ENCODE measurements at regions not wholly inside any gene's neighbourhood (a gene's known extent, or its start where the extent isn't known, plus 50 kb on each side); places are given as distances from the start of the nearest gene placed in this dataset.
"Not testable (repeated sequence)": the region's sequence is repeated elsewhere in the genome, so short reads cannot be mapped to it uniquely, and the experiment has no call there.

DNA sequence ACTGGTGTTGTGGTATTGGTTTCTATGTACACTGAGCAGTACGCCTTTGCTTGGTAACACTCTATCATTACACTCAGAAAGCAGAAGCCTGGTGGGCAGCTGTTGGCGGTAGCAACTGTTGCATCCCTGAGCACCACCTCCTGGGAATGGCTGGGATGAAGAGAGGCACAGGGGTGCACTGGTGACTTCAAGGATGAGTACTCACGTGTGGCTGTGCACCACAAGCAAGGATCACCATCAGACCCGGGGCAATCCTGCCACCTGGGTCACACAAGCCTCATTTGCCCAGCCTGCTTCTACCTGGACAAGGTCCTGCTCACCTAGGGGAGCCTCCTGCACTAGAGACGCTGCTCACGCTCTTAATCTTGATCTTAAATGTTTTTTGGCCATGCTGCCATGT is 336.4 kb downstream of the SI start:
- DNase-seq = no peak

DNA sequence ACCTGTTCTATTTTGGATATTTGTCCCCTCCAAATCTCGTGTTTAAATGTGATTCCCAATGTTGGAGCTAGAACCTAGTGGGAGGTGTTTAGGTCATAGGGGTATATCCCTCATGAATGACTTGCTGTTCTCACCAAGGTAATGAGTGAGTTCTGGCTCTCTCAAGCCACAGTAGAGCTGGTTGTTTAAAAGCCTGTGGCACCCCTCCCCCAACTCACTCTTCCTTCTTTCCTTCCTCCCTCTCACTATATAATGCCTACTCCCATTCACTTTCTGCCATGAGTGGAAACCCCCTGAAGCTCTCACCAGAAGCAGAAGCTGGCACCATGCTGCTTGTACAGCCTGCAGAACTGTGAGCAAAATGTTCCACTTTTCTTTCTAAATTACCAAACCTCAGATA is 341.1 kb downstream of the SI start:
- DNase-seq = no peak

DNA sequence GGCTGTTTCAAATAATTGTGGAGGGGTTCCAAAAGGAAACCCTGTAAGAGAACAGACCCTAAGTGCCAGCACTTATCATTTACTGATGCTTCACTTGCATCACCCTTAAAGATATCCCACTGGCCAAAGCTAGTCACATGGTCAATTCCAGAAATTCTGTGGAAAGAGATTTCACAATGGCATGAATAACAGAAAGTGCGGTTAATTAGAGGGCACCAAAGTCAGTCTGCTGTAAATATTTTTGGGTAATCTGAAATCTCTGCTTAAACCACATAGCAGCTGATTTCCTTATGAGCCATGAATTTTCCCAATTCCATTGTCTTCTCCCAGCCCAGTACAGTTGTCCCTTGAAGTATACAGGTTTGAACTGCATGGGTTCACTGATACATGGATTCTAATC is 346.1 kb downstream of the SI start:
- DNase-seq = no peak

DNA sequence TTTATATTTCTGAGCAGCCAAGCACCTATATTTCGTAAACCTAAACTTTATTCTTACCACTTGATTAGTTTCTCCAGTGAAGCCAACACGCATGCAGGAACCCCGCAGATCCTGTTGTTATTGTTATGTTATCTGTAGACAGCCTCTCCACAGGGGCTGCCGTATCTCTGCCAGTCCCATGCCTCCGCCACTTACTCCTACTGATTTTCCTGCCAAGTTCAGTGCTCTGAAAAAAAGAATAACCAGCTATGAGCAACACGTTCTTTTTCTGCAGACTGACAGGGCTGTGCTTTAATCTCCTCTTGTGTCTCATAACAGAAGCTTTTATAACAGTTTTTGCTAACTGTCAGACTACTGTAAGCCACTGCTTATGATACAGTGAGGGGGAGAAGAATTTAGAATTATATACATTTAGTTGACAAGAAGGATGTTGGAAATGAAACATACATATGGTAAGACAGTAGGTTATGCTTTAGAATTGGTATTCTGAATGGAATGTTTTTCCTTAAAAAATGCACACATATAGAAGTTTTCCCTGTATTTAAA is 347.4 kb downstream of the SI start:
- no peak for DNase-seq

DNA sequence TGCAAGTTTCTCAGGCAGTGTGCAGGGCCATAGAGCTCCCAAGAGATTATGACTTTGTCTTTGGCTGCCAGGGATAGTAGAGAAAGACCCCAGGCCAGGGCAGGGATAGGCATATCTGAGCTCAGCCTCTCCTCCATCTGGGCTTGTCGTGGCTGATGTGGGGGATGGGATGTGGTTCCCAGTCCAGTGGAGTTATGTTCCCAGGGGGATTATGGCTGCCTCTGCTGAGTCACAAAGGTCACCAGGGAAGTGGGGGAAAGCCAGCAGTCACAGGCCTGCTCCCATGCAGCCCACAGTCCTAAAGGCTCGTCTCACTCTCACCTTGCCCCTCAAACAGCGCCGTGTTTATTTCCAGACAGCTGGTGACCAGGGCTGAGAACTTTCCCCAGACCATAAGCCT is 354.9 kb downstream of the SI start:
- no peak for DNase-seq

DNA sequence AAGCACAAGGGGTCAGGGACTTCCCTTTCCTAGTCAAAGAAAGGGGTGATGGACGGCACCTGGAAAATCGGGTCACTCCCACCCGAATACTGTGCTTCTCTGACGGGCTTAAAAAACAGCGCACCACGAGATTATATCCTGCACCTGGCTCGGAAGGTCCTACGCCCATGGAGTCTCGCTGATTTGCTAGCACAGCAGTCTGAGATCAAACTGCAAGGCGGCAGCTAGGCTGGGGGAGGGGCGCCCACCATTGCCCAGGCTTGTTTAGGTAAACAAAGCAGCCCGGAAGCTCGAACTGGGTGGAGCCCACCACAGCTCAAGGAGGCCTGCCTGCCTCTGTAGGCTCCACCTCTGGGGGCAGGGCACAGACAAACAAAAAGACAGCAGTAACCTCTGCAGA is 375.5 kb downstream of the SI start:
- DNase-seq = not testable (repeated sequence)

DNA sequence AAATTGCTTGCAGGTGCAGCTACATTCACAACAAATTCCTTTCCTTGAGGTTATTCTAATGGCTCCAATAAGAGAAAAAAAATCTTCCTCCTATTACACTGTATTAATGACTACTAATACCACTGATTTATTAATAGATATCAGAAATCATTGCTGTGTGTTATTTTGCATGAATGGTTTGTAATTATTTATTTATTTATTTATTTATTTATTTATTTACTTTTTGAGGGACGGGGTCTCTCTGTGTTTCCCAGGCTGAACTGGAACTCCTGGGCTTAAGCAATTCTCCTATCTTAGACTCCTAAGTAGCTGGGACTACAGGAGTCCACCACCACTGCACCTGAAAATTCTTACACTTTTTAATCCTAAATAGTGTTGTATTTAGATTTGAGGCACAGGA is 390.4 kb downstream of the SI start:
- DNase-seq = no peak

DNA sequence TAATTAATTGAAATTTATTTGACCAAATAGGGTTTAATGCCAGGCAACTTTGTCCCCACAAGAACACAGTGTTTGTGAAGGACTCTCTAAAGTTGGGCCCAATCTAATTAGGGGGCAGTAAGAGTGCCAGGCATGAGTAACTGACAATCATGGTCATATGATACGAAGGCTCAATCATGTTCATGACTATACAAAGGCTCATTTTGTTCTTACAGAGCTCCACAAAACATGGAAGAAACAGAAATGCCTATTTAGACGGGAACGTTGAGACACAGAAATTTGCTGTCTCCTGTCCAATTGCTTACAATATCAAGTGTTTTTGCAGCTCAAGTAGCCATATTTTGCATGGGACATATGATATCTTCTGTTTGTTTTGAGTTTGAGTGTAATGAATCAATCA is 391.1 kb downstream of the SI start:
- DNase-seq = no peak

DNA sequence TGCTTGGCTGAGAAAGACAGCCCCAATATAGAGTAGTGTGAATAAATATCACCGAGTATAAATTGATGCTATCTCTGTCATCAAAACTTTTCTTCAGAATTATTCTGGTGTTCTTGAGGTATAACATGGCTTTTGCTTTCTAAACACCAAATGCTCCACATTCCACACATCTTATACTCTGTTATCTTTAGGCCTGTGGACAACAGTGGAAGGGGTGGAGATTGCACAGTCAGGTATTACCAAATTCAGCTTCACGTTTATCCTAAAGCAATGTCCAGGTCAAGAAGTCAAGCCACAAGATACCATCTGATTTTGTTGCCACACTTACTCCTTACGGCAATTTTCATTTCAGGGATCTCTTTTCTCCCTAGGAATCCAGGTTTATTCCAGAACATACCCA is 394.8 kb downstream of the SI start:
- DNase-seq = no peak

DNA sequence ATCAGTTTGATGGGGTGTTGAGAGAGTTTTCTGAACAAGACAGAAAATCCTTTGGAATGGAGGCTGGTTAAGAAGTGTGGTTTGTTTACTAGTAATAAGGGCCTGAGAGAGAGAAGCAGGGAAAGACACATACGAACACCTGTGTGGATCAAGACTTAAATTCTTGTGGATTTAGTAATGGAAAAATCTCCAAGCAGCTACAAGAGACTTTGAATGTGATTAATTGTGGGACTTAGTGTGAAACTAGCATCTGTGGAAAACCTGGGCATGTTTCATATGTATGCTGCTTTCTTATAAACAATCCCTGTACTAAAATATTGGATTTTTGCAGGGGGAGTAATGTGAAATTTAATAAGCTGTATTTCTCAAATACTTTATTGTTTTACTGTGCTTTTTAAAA is 399.1 kb downstream of the SI start:
- no peak for DNase-seq

DNA sequence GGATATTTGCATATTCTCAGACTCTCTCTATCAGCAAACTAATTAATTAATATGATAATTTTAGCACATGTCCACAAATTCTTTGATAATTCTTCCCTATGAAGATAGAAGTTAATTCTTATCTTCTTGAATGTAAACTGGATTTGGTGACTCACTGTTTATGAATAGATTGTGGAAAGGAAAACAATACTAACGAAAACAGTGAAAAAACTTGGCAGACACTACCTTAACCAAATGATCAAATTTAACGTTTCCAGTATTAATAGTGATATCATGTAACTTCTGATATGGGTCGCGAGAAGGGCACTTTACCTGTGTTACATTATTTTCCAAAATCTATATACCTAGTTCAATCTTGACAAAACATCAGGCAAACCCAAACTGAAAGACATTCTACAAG is 401.0 kb downstream of the SI start:
- no peak for DNase-seq

DNA sequence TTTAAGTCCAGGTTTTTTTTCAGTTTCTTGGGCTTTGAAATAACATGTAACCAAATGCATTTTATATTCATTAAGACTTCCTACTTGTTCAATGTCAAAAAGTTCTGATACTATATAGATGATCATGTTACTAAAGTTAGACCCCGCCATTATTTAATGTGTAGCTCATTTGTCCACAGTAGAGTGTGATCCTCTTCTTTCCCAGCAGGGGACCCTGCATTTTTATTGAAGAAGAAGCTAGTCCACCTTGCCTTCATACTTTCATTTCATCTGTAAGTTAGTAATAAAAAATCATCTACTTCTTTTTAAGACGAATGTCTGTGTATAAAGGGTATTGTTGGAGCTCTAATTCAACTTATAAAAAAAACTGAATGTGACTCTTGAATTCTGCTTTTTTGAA is 404.6 kb downstream of the SI start:
- DNase-seq = no peak

DNA sequence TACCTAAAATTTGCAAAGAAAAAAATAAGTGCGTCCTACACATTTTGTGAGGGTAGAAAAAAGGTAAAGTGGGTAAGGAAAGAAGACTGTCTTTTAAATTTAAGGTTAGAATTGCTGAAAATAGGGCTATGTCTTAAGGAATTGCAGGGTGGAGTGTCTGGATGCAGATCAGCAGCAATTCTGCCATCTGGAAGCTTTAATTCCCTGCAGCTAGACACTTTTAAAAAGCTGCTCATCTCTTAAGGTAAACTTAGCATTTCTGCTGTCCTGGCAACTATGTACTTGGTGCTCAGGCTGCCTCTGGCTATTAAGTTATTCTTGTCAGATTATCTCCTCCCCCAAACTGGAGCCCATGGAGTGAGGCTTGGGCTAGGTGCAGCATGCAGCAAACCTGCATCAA is 420.2 kb downstream of the SI start:
- DNase-seq = no peak

DNA sequence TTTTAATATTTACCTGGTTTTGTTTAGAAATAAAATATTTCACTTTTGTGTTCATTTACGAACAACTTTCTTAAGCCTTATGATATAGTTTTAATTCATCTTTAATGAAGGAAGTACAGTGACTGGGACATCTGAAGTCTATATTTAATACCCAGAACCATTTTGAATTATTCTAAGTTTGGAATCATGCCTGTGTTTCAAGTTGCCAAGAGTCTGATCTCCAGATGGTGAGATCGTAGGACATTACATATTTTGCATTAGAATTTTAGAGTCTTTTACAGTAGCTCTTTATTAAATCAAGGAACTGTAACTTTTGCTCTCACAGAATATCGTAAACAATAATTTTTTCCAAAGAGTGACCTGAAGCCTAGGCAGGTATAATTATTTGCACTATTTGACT is 420.7 kb downstream of the SI start:
- DNase-seq = no peak

DNA sequence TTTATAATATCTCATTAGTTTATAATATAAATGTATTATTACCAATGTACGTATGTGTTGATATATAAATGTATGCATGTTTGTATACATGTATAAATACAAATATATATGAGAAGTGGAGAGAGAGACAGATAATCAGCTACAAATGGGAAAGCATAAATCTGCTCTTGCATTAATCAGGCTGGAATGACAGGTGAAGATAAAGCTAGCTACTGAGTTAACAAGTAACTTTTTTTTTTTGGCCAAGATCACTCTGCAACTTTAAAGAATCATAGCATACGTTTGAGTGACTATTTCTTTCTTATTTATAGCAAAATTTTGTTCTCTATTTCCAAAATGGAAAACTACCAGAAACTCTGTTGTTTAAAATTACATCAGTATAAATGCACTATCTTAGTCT is 422.8 kb downstream of the SI start:
- DNase-seq = no peak

DNA sequence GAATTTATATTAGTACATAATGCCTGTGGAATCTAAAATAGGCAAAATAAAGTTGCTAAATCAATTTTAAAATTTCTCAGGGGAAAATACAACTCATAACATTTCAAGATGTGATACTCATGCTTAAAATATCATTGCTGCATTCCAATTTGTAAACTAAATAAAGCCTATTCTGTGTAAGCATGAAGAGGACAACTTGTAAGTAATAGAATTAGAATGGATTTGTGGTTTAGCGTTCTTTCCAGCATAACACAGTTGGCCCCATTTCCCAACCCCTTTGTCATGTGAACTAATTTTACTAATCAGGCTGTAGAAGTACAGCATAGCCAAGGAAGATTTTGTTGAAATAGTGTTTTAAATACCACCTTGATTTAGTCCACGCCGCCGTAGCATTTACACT is 437.2 kb downstream of the SI start:
- no peak for DNase-seq

DNA sequence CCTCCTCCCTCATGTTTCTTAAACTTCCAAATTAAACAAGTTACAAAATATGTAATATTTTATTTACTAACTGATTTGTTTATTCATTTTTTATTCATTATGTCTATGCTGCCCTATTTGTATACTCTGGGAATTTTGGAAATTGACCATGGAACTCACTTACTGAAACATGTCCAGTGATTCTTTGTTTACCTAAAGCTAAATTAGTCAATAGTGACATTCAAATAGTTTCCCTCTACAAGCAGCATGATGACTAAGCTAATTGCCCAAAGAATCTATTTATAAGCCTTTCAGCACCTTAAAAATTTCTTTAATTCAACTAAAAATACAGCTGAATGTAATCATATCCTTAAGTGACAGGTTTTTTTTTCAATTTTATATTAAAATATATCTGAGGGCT is 437.7 kb downstream of the SI start:
- DNase-seq = no peak

DNA sequence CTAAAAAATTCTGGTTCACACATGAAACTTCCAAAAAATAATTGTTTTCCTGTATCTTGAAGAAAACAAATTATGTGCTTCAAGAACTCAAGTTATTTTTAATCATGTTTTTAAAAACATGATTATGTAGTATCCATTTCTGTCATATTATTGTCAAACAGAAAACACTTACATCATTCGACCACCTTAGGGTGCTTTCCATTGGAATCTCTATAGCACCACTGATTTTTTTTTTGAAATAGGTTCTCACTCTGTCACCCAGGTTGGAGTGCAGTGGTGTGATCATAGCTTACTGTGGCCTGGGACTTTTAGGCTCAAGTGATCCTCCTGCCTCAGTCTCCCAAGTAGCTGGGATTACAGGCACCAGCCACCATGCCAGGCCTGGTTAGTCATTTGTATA is 457.3 kb downstream of the SI start:
- DNase-seq = no peak

DNA sequence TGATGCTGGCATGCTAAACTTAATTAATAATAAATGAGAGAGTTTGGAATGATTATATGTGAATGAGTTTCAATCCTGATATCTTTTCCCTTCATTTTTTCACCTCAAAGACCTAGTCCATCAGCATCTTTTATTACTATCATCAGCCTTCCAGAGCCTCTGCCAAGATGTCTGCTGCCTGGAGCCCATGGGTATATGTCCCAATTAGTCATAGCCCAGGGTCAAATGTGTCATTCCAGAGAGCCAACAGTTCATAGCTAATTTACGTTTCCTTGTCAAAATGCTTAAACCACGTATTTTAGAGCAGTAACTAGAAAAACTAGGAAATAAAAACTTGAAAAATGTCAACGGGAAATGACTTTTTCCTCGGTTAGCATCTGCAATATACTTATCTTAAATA is 457.9 kb downstream of the SI start:
- no peak for DNase-seq

DNA sequence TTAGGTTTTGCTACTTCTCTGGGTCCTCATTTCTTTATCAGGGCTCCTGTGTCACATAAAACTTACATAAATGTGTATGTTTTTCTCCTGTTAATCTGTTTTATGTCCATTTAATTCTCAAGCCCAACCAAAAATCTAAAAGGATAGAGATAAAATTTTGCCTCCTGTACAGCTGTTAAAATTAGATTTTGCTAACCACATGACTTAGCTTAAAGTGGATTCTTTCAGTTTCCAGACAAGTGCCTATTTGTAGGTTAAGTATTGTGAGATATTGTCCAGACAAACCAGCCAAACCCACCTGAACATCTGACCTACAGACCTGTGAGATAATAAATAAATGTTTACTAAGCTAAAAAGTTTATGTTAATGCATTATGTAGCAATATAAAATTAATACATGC is 465.5 kb downstream of the SI start:
- DNase-seq = no peak

DNA sequence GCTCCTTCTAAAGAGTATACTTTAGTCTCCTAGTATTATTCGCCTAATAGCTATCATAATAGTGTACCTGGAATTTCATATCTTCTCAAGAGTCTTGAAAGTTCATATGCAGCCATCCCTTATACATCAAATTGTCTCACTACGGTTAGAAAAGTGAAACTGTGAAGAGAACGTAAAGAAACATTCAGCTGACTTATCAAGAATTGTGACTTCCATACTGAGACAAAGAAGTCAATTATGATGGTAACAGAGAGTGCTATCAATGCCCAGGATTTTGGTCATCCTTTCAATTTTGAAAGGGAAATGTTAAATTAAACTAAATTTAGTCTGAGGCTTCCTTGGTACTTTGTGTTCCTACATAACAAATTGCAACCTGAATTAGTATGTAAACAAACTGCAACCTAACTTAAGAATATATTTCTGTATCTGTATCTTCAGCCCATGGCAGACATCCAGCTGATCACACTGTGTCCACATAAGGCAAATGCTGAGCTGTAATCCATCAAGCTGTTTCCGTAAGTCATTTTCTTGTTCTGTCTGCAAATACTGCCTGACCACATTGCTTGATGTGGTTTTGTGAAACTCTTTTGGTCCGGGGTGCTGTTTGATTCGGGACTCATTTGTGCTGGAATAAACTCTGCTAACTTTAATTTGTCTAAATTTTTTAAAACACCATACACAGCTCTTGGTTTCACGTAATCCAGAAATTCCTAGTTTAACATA is 469.6 kb downstream of the SI start:
- DNase-seq = no peak

DNA sequence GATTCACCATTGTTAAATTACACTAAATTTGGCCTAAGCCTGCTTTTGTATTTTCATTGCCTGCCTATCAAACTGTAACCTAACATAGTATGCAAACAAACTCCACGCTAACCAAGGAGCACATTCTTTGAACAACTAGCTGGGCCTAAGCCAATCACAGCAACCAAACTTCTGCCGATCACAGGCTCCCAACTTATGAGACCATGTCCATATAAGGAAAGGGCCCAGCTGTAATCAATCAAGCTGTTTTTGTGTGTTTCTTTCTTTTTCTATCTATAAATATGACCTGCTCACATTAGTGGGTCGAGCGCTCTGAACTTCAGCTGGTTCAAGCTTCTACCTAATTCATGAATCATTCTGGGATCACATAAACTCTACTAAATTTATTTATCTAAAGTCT is 473.6 kb downstream of the SI start:
- no peak for DNase-seq

DNA sequence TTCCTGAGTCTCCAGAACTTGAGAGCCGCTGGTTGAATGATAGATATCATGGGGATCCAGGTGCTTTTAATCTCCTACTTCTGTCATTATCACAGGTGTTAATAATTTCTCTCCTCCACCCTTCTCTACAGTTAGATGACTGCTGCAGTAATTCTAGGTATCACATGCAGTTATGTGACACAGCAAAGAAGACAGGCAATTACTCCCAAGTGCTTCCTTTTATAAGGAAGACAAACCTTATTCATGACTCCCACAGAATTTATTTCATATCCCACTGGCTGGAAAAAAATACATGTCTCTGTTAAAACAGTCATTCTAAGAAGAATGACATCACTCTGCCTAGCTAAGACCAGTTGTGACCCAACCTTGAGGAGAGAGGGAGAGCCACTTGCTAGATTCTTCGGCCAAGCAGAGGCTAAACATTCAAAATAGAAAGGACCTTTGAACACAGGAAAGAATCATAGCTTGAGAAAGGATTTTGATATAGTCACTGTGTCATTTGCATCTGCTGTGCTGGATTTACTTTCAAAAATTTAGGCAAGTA is 500.6 kb downstream of the SI start:
- DNase-seq = no peak

DNA sequence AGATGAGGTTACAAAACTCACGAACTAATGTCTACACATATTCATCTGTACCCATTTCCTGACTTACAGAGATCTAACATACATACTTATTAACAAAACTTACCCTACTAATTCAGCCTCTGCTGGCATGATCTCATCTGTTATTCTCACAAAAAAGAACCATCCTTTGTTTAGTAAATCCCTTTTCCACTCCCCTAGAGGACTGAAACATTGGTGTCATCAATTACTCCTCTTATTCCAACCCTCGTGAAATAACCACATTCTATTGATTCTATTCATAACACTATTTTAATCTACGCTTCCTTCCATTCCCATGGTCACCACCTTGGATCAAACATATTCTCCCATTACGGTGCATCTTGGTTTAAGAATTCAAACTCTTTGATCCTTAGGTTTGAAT is 505.9 kb downstream of the SI start:
- no peak for DNase-seq

DNA sequence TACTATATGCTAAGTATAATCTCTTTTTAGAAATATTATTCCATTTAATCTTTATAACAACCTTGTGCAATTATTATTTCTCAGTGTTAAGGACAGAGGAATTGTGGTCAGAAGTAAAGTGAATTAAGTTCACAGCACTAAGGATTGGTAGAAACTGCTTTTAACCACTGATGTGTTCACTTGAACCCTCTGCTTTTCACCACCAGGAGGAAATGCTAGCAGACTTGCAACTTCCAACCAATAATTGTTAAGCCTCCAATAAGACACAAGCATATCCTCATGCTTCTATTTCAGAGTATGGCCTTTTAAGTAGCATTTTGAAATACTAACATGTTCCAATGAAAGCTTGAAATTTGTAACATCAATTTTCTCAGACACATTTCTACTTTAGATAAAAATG is 527.4 kb downstream of the SI start:
- no peak for DNase-seq

Data from MV-4-11 (cell line).